Transverse colon (tissue), 4 donors: ENCODE measurements at regions not wholly inside any gene's neighbourhood (a gene's known extent, or its start where the extent isn't known, plus 50 kb on each side); places are given as distances from the start of the nearest gene placed in this dataset.
"Not testable (repeated sequence)": the region's sequence is repeated elsewhere in the genome, so short reads cannot be mapped to it uniquely, and the experiment has no call there.

ENCODE experiments used
- DNase-seq: peaks from one replicate; pipeline ENCODE4 v3.0.0-alpha.2; 2019
- H3K27ac ChIP-seq, 4 donors: fragments of 200-600 bp; sonication (generic); 2 replicates each; pipeline ENCODE4 v1.5.1; 2016 to 2018; ENCODE audit warnings: inconsistent platforms in 4 of 4
- H3K27me3 ChIP-seq: fragments of 200-600 bp; sonication (generic); 2 replicates; pipeline ENCODE4 v1.5.1; 2017; ENCODE audit warnings: inconsistent platforms
- H3K36me3 ChIP-seq, 4 donors: fragments of 200-600 bp; sonication (generic); 2 replicates each; pipeline ENCODE4 v1.5.1; 2017 to 2019; ENCODE audit warnings: inconsistent platforms in 4 of 4
- H3K4me1 ChIP-seq, 4 donors: fragments of 200-600 bp; sonication (generic); 2 replicates each; pipeline ENCODE4 v1.5.1; 2017 to 2020; ENCODE audit warnings: inconsistent platforms in 4 of 4
- H3K4me3 ChIP-seq, 4 donors: fragments of 200-600 bp; sonication (generic); 1 replicate in 1 of 4; 2 replicates in 3 of 4; pipeline versions ENCODE4 v1.5.1 to v1.6.1; 2017 to 2019; ENCODE audit warnings: inconsistent platforms in 4 of 4
- H3K9me3 ChIP-seq, 2 donors: fragments of 200-600 bp; sonication (generic); 2 replicates each; pipeline ENCODE4 v1.5.1; 2017 to 2019; ENCODE audit warnings: inconsistent platforms in 2 of 2
- CTCF ChIP-seq, 5 experiments: fragments of 200-600 bp in 3 of 5; fragments of 450-650 bp in 2 of 5; sonication (generic) in 3 of 5; IDR thresholded peaks; 1 replicate in 2 of 5; 2 replicates in 3 of 5; pipeline ENCODE4 v1.5.1; 2016 to 2017; ENCODE audit warnings: antibody characterized with exemption in 5 of 5, inconsistent platforms in 3 of 5, mild to moderate bottlenecking in 2 of 5, moderate library complexity in 1 of 5
- EP300 ChIP-seq: sonication (generic); formaldehyde crosslinking; IDR thresholded peaks from one replicate; pipeline ENCODE4 v1.6.1; 2017; ENCODE audit warnings: antibody characterized with exemption, low read depth
- POLR2A ChIP-seq: fragments of 450-650 bp; IDR thresholded peaks from one replicate; pipeline ENCODE4 v1.6.1; 2016; ENCODE audit warnings: antibody characterized with exemption, mild to moderate bottlenecking, moderate library complexity
- POLR2AphosphoS5 ChIP-seq, 3 donors: sonication (generic); formaldehyde crosslinking; IDR thresholded peaks; one replicate each; pipeline ENCODE4 v1.6.1; 2016; ENCODE audit warnings: antibody characterized with exemption in 3 of 3
- WGBS, 2 donors: methylation state at CpG; one replicate each; pipeline ENCODE4 v1.1.5; 2018; ENCODE audit warnings: low coverage in 1 of 2; 5-methylcytosine and 5-hydroxymethylcytosine counted together
- in situ Hi-C, 4 donors: fragments of 200-750 bp; cut with MboI; loops; one replicate each; pipeline versions ENCODE4 v1.15.0 to v1.15.1; 2017; ENCODE audit warnings: low sequenced_read_pairs in 3 of 4, low pct_ligation_motif_present in 1 of 4, low pct_unique_long_range_greater_than_20kb in 1 of 4
- intact Hi-C: fragments of 100-400 bp; cut with DNase I; formaldehyde crosslinking; loops from one replicate; pipeline ENCODE4 v1.15.1; 2023; ENCODE audit warnings: low total_unique reads

- in situ Hi-C loops (no loop called here), intact Hi-C loops (no loop called here)
- 58 to 76% methylated on average over 2 to 5 of the region's 5 CpGs for WGBS, 2 donors
- Histone ChIP-seq H3K9me3 (peaks cover 0 to under 1% of the 10 kb centered on the region in 2 donors), H3K27ac (no peak overlapping the region), H3K27me3 (no peaks in the 10 kb centered on the region), H3K4me3 (no peak overlapping the region), H3K4me1 (no peaks in the 10 kb centered on the region), H3K36me3 (no peaks in the 10 kb centered on the region)
- DNase-seq, result no peak
- TF ChIP-seq POLR2A, result no peak
- no peak for TF ChIP-seq EP300
- TF ChIP-seq CTCF (IDR thresholded peaks at IDR 0.05), result no peak
- no peak for TF ChIP-seq POLR2AphosphoS5 (IDR thresholded peaks at IDR 0.05)
Observed at GRCh38 chr5:1987471-1987870, 104.7 kb upstream of the IRX4 start.

GRCh38 chr5:1985781-1986180, 103.1 kb upstream of the IRX4 start:
- DNase-seq, result no peak
- Histone ChIP-seq H3K4me3 (no peak overlapping the region), H3K27me3 (no peaks in the 10 kb centered on the region), H3K27ac (no peak overlapping the region), H3K36me3 (no peaks in the 10 kb centered on the region), H3K9me3 (no peaks in the 10 kb centered on the region), H3K4me1 (no peaks in the 10 kb centered on the region)
- intact Hi-C loops, result no loop called here
- in situ Hi-C loops, result no loop called here
- 75 to 86% methylated on average over 1 to 9 of the region's 9 CpGs for WGBS, 2 donors
- no peak for TF ChIP-seq CTCF (IDR thresholded peaks at IDR 0.05)
- TF ChIP-seq EP300, result no peak
- TF ChIP-seq POLR2A, result no peak
- no peak for TF ChIP-seq POLR2AphosphoS5 (IDR thresholded peaks at IDR 0.05)

- Histone ChIP-seq H3K4me1 (no peaks in the 10 kb centered on the region), H3K9me3 (no peaks in the 10 kb centered on the region), H3K27ac (no peak overlapping the region), H3K36me3 (no peaks in the 10 kb centered on the region), H3K27me3 (no peaks in the 10 kb centered on the region), H3K4me3 (no peak overlapping the region)
- TF ChIP-seq POLR2A, result no peak
- no peak for TF ChIP-seq POLR2AphosphoS5 (IDR thresholded peaks at IDR 0.05)
- no peak for TF ChIP-seq EP300
- no peak for TF ChIP-seq CTCF (IDR thresholded peaks at IDR 0.05)
- DNase-seq, result no peak
- 71 to 81% methylated on average over 8 to 11 of the region's 11 CpGs for WGBS, 2 donors
- intact Hi-C loops (no loop called here), in situ Hi-C loops (no loop called here)
Observed at GRCh38 chr5:1983919-1984695, 101.4 kb upstream of the IRX4 start.

GRCh38 chr5:1983401-1983800, 100.7 kb upstream of the IRX4 start:
- Histone ChIP-seq H3K9me3 (no peaks in the 10 kb centered on the region), H3K27me3 (no peaks in the 10 kb centered on the region), H3K4me3 (no peak overlapping the region), H3K4me1 (no peaks in the 10 kb centered on the region), H3K27ac (no peak overlapping the region), H3K36me3 (no peaks in the 10 kb centered on the region)
- no peak for DNase-seq
- in situ Hi-C loops (no loop called here), intact Hi-C loops (no loop called here)
- TF ChIP-seq POLR2A (no peak), POLR2AphosphoS5 (IDR thresholded peaks at IDR 0.05) (no peak), CTCF (IDR thresholded peaks at IDR 0.05) (no peak), EP300 (no peak)
- WGBS, 2 donors, result 93% methylated on average over 9 to 18 of the region's 18 CpGs

- DNase-seq, in situ Hi-C loops: not testable (repeated sequence)
- 74 to 100% methylated on average over 1 to 8 of the region's 8 CpGs for WGBS, 2 donors
Observed at GRCh38 chr5:1982561-1982960, 99.8 kb upstream of the IRX4 start.

More at GRCh38 chr5:1982561-1982960, 99.8 kb upstream of the IRX4 start:
- H3K27me3 ChIP-seq, H3K36me3 ChIP-seq, intact Hi-C loops, H3K27ac ChIP-seq, H3K4me1 ChIP-seq, H3K9me3 ChIP-seq, H3K4me3 ChIP-seq: not testable (repeated sequence)
